Prostate gland (tissue), 2 donors: ENCODE measurements at regions not wholly inside any gene's neighbourhood (a gene's known extent, or its start where the extent isn't known, plus 50 kb on each side); places are given as distances from the start of the nearest gene placed in this dataset.

ENCODE experiments used
- DNase-seq: peaks from one replicate; pipeline ENCODE4 v3.0.0-alpha.2; 2019; ENCODE audit warnings: low spot score
- H3K27ac ChIP-seq, 2 donors: fragments of 200-600 bp; sonication (generic); 2 replicates each; pipeline ENCODE4 v1.5.1; 2017 to 2019
- H3K27me3 ChIP-seq: fragments of 200-600 bp; sonication (generic); replicated peaks from 2 replicates; pipeline ENCODE4 v1.5.1; 2019; ENCODE audit not compliant: insufficient read depth
- H3K36me3 ChIP-seq, 2 donors: fragments of 200-600 bp; sonication (generic); 1 replicate in 1 of 2; 2 replicates in 1 of 2; pipeline versions ENCODE4 v1.5.1 to v1.8.1; 2017 to 2019
- H3K4me1 ChIP-seq: fragments of 200-600 bp; sonication (generic); replicated peaks from 2 replicates; pipeline ENCODE4 v1.5.1; 2019
- H3K4me3 ChIP-seq, 2 donors: fragments of 200-600 bp; sonication (generic); 2 replicates each; pipeline ENCODE4 v1.5.1; 2017 to 2019
- H3K9me3 ChIP-seq: fragments of 200-600 bp; sonication (generic); 2 replicates; pipeline ENCODE4 v1.5.1; 2017
- CTCF ChIP-seq, 4 experiments: fragments of 200-600 bp in 2 of 4; fragments of 450-650 bp in 2 of 4; sonication (generic) in 2 of 4; IDR thresholded peaks; 1 replicate in 3 of 4; 2 replicates in 1 of 4; pipeline ENCODE4 v1.5.1; 2016 to 2019; ENCODE audit warnings: antibody characterized with exemption in 4 of 4, mild to moderate bottlenecking in 2 of 4, moderate library complexity in 2 of 4
- POLR2A ChIP-seq: fragments of 450-650 bp; IDR thresholded peaks from one replicate; pipeline ENCODE4 v1.6.1; 2016; ENCODE audit warnings: antibody characterized with exemption, mild to moderate bottlenecking
- POLR2AphosphoS5 ChIP-seq: sonication (generic); formaldehyde crosslinking; IDR thresholded peaks from one replicate; pipeline ENCODE4 v1.6.1; 2017; ENCODE audit warnings: antibody characterized with exemption
- WGBS: methylation state at CpG from one replicate; pipeline ENCODE4 v1.1.5; 2018; 5-methylcytosine and 5-hydroxymethylcytosine counted together
- intact Hi-C: fragments of 100-400 bp; cut with DNase I; formaldehyde crosslinking; loops from one replicate; pipeline ENCODE4 v1.14.2; 2022

GRCh38 chr1:14498839-14499238 is 99.6 kb upstream of the KAZN start:
- no peaks in the 10 kb centered on the region for H3K9me3 ChIP-seq
- peak; percentile 28 for DNase-seq
- H3K27ac ChIP-seq, result peak overlapping the region in 1 of 2 donors; percentile 15
- intact Hi-C loops, result no loop called here
- no peaks in the 10 kb centered on the region for H3K36me3 ChIP-seq
- H3K4me3 ChIP-seq, result no peak overlapping the region
- TF ChIP-seq POLR2A (no peak), CTCF (IDR thresholded peaks at IDR 0.05) (no peak), POLR2AphosphoS5 (peak; percentile 80)
- no peaks in the 10 kb centered on the region for H3K27me3 ChIP-seq
- 22% methylated on average over 6 of the region's 6 CpGs for WGBS
- peaks cover 13% of the 10 kb centered on the region for H3K4me1 ChIP-seq

GRCh38 chr1:14499312-14500040 is 99.0 kb upstream of the KAZN start:
- Histone ChIP-seq H3K27ac (no peak overlapping the region), H3K36me3 (no peaks in the 10 kb centered on the region), H3K27me3 (no peaks in the 10 kb centered on the region), H3K4me3 (no peak overlapping the region), H3K9me3 (no peaks in the 10 kb centered on the region), H3K4me1 (peaks cover 13% of the 10 kb centered on the region)
- WGBS, result 82% methylated on average over 9 of the region's 9 CpGs
- intact Hi-C loops, result no loop called here
- no peak for DNase-seq
- TF ChIP-seq POLR2AphosphoS5 (no peak), CTCF (IDR thresholded peaks at IDR 0.05) (no peak), POLR2A (no peak)

GRCh38 chr1:14500041-14500440 is 98.4 kb upstream of the KAZN start:
- intact Hi-C loops, result no loop called here
- Histone ChIP-seq H3K9me3 (no peaks in the 10 kb centered on the region), H3K36me3 (no peaks in the 10 kb centered on the region), H3K4me3 (no peak overlapping the region), H3K27me3 (no peaks in the 10 kb centered on the region), H3K4me1 (peaks cover 13% of the 10 kb centered on the region), H3K27ac (no peak overlapping the region)
- TF ChIP-seq POLR2AphosphoS5 (no peak), POLR2A (no peak), CTCF (IDR thresholded peaks at IDR 0.05) (no peak)
- WGBS, result 58% methylated on average over 4 of the region's 4 CpGs
- DNase-seq, result no peak

DNA sequence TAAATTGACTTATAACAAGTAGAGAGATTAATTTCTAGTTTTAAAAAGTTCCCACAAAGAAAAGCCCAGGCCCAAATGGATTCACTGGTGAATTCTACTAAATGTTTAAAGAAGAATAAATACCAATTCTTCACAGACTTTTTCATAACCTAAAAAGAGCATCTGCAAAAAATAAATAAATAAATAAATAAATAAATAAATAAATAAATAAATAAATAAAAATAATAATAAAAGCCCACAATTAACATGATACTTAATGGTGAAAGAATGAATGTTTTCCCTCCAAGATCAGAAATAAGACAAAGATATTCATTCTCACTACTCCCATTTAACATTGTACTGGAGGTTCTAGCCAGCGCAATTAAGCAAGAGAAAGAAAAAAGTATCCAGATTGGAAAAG is 97.6 kb upstream of the KAZN start:
- H3K4me1 ChIP-seq, result peaks cover 13% of the 10 kb centered on the region
- H3K27me3 ChIP-seq, result no peaks in the 10 kb centered on the region
- no peak for DNase-seq
- TF ChIP-seq POLR2A (no peak), CTCF (IDR thresholded peaks at IDR 0.05) (no peak)
- H3K4me3 ChIP-seq, result no peak overlapping the region
- no peak overlapping the region for H3K27ac ChIP-seq
- 100% methylated on average over 1 of the region's 1 CpG for WGBS
- no peaks in the 10 kb centered on the region for H3K9me3 ChIP-seq
- intact Hi-C loops, result no loop called here
- H3K36me3 ChIP-seq, result no peaks in the 10 kb centered on the region

- H3K9me3 ChIP-seq, result no peaks in the 10 kb centered on the region
- intact Hi-C loops, result no loop called here
- H3K27me3 ChIP-seq, result no peaks in the 10 kb centered on the region
- H3K36me3 ChIP-seq, result no peaks in the 10 kb centered on the region
- no peak overlapping the region for H3K4me3 ChIP-seq
- H3K4me1 ChIP-seq, result no peaks in the 10 kb centered on the region
- WGBS, result 65% methylated on average over 5 of the region's 5 CpGs
- TF ChIP-seq POLR2A (no peak), CTCF (IDR thresholded peaks at IDR 0.05) (no peak), POLR2AphosphoS5 (no peak)
- no peak for DNase-seq
- no peak overlapping the region for H3K27ac ChIP-seq
Measured at GRCh38 chr1:14504517-14504916, 94.0 kb upstream of the KAZN start.
